ENCODE measurements at regions not wholly inside any gene's neighbourhood (a gene's known extent, or its start where the extent isn't known, plus 50 kb on each side); places are given as distances from the start of the nearest gene placed in this dataset.

DNA sequence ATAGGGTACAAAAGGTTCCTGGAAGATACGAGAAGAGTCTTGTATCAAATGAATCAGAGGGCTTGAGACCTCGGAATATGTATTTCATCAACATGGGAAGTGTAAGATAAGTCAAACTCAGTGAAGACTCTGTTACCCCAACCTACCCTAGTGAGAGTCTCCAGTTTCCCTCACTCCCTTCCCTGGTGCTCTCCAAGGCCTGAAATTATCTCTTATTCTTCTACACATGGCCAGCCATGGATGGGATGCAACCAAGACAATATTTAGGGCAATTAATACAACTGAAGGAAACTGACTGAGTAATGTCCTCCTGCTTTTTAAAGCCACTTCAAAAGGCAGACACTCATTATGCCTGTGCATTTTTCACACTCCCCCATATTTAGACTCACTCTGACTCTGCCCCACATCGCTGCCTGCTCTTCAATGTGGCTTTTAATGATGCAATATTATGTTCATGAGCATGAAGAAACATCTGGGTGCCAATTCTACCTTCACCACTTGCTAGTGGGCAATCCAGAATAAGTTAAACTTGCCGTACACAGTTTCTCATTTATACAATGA, 137.1 kb upstream of the THBS1 start:
- Mint-ChIP-seq H3K4me3 (no peak overlapping the region), H3K4me1 (peaks cover 28% of the 10 kb centered on the region), H3K27ac (no peak overlapping the region), H3K36me3 (no peaks in the 10 kb centered on the region), H3K27me3 (ENCODE audit: low read depth) (no peaks in the 10 kb centered on the region), H3K9me3 (no peaks in the 10 kb centered on the region)
- CTCF ChIA-PET, result no interaction called here
- no peak for ATAC-seq
- POLR2A ChIA-PET, result no interaction called here
- TF ChIP-seq, protein P1, sequence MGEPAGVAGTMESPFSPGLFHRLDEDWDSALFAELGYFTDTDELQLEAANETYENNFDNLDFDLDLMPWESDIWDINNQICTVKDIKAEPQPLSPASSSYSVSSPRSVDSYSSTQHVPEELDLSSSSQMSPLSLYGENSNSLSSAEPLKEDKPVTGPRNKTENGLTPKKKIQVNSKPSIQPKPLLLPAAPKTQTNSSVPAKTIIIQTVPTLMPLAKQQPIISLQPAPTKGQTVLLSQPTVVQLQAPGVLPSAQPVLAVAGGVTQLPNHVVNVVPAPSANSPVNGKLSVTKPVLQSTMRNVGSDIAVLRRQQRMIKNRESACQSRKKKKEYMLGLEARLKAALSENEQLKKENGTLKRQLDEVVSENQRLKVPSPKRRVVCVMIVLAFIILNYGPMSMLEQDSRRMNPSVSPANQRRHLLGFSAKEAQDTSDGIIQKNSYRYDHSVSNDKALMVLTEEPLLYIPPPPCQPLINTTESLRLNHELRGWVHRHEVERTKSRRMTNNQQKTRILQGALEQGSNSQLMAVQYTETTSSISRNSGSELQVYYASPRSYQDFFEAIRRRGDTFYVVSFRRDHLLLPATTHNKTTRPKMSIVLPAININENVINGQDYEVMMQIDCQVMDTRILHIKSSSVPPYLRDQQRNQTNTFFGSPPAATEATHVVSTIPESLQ (CRISPR knock-in tag; IDR thresholded peaks at IDR 0.05), result no peak
- TF ChIP-seq SMAD3 (CRISPR knock-in tag; IDR thresholded peaks at IDR 0.05; ENCODE audit: borderline replicate concordance) (no peak), ZNF263 (CRISPR knock-in tag; IDR thresholded peaks at IDR 0.05; ENCODE audit: low read depth) (no peak), HMGA2 (CRISPR knock-in tag; IDR thresholded peaks at IDR 0.05) (no peak), GRHL2 (CRISPR knock-in tag; IDR thresholded peaks at IDR 0.05; ENCODE audit: insufficient replicate concordance, severe bottlenecking) (no peak), JUN (CRISPR knock-in tag; IDR thresholded peaks at IDR 0.05) (no peak), SP1 (CRISPR knock-in tag; conservative IDR thresholded peaks at IDR 0.05) (no peak), ZNF317 (CRISPR knock-in tag; IDR thresholded peaks at IDR 0.05; ENCODE audit: borderline replicate concordance, low read depth) (no peak), ELF4 (CRISPR knock-in tag; IDR thresholded peaks at IDR 0.05; ENCODE audit: low read depth) (no peak)
- TF ChIP-seq, protein P2, sequence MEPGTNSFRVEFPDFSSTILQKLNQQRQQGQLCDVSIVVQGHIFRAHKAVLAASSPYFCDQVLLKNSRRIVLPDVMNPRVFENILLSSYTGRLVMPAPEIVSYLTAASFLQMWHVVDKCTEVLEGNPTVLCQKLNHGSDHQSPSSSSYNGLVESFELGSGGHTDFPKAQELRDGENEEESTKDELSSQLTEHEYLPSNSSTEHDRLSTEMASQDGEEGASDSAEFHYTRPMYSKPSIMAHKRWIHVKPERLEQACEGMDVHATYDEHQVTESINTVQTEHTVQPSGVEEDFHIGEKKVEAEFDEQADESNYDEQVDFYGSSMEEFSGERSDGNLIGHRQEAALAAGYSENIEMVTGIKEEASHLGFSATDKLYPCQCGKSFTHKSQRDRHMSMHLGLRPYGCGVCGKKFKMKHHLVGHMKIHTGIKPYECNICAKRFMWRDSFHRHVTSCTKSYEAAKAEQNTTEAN (CRISPR knock-in tag; IDR thresholded peaks at IDR 0.05), result no peak
- TF ChIP-seq, protein P3, sequence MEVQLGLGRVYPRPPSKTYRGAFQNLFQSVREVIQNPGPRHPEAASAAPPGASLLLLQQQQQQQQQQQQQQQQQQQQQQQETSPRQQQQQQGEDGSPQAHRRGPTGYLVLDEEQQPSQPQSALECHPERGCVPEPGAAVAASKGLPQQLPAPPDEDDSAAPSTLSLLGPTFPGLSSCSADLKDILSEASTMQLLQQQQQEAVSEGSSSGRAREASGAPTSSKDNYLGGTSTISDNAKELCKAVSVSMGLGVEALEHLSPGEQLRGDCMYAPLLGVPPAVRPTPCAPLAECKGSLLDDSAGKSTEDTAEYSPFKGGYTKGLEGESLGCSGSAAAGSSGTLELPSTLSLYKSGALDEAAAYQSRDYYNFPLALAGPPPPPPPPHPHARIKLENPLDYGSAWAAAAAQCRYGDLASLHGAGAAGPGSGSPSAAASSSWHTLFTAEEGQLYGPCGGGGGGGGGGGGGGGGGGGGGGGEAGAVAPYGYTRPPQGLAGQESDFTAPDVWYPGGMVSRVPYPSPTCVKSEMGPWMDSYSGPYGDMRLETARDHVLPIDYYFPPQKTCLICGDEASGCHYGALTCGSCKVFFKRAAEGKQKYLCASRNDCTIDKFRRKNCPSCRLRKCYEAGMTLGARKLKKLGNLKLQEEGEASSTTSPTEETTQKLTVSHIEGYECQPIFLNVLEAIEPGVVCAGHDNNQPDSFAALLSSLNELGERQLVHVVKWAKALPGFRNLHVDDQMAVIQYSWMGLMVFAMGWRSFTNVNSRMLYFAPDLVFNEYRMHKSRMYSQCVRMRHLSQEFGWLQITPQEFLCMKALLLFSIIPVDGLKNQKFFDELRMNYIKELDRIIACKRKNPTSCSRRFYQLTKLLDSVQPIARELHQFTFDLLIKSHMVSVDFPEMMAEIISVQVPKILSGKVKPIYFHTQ (CRISPR knock-in tag; IDR thresholded peaks at IDR 0.05), result no peak
- TF ChIP-seq, protein P4, sequence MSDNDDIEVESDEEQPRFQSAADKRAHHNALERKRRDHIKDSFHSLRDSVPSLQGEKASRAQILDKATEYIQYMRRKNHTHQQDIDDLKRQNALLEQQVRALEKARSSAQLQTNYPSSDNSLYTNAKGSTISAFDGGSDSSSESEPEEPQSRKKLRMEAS (CRISPR knock-in tag; IDR thresholded peaks at IDR 0.05), result no peak
- TF ChIP-seq, protein P5, sequence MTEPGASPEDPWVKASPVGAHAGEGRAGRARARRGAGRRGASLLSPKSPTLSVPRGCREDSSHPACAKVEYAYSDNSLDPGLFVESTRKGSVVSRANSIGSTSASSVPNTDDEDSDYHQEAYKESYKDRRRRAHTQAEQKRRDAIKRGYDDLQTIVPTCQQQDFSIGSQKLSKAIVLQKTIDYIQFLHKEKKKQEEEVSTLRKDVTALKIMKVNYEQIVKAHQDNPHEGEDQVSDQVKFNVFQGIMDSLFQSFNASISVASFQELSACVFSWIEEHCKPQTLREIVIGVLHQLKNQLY (CRISPR knock-in tag; IDR thresholded peaks at IDR 0.05), result no peak
- TF ChIP-seq, protein P6, sequence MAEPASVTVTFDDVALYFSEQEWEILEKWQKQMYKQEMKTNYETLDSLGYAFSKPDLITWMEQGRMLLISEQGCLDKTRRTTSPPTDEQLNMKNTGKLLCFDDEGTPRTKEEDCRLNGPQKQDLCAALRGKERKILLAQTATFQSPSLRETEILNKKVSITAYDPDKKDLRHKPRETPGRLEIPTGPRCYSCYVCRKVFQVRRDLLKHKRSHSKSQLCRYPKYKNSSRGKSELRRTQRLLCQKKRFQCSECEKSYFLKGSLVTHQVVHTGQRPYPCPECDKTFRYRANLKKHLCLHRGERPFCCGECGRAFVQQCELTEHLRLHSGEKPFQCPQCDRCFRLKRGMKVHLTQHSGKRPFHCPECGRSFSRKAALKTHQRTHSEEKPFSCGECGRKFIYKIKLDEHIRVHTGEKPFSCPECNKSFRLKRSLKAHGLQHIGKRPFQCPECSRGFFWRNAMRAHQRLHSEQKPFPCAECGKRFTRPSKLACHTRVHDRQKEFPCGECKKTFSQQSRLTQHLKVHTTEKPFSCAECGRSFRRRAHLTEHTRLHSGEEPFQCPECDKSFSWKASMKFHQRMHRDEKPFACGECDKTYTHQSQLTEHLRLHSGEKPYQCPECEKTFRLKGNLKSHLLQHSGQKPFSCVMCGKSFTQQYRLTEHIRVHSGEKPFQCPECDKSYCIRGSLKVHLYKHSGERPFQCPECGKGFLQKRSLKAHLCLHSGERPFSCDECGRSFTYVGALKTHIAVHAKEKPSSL (CRISPR knock-in tag; conservative IDR thresholded peaks at IDR 0.05), result no peak
- TF ChIP-seq, protein P7, sequence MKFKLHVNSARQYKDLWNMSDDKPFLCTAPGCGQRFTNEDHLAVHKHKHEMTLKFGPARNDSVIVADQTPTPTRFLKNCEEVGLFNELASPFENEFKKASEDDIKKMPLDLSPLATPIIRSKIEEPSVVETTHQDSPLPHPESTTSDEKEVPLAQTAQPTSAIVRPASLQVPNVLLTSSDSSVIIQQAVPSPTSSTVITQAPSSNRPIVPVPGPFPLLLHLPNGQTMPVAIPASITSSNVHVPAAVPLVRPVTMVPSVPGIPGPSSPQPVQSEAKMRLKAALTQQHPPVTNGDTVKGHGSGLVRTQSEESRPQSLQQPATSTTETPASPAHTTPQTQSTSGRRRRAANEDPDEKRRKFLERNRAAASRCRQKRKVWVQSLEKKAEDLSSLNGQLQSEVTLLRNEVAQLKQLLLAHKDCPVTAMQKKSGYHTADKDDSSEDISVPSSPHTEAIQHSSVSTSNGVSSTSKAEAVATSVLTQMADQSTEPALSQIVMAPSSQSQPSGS (CRISPR knock-in tag; IDR thresholded peaks at IDR 0.05; ENCODE audit: borderline replicate concordance, low read depth), result no peak
- TF ChIP-seq, protein P8, sequence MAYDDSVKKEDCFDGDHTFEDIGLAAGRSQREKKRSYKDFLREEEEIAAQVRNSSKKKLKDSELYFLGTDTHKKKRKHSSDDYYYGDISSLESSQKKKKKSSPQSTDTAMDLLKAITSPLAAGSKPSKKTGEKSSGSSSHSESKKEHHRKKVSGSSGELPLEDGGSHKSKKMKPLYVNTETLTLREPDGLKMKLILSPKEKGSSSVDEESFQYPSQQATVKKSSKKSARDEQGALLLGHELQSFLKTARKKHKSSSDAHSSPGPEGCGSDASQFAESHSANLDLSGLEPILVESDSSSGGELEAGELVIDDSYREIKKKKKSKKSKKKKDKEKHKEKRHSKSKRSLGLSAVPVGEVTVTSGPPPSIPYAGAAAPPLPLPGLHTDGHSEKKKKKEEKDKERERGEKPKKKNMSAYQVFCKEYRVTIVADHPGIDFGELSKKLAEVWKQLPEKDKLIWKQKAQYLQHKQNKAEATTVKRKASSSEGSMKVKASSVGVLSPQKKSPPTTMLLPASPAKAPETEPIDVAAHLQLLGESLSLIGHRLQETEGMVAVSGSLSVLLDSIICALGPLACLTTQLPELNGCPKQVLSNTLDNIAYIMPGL (CRISPR knock-in tag; IDR thresholded peaks at IDR 0.05), result no peak
- TF ChIP-seq, protein P9, sequence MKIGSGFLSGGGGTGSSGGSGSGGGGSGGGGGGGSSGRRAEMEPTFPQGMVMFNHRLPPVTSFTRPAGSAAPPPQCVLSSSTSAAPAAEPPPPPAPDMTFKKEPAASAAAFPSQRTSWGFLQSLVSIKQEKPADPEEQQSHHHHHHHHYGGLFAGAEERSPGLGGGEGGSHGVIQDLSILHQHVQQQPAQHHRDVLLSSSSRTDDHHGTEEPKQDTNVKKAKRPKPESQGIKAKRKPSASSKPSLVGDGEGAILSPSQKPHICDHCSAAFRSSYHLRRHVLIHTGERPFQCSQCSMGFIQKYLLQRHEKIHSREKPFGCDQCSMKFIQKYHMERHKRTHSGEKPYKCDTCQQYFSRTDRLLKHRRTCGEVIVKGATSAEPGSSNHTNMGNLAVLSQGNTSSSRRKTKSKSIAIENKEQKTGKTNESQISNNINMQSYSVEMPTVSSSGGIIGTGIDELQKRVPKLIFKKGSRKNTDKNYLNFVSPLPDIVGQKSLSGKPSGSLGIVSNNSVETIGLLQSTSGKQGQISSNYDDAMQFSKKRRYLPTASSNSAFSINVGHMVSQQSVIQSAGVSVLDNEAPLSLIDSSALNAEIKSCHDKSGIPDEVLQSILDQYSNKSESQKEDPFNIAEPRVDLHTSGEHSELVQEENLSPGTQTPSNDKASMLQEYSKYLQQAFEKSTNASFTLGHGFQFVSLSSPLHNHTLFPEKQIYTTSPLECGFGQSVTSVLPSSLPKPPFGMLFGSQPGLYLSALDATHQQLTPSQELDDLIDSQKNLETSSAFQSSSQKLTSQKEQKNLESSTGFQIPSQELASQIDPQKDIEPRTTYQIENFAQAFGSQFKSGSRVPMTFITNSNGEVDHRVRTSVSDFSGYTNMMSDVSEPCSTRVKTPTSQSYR (CRISPR knock-in tag; IDR thresholded peaks at IDR 0.05), result no peak
- TF ChIP-seq, protein P10, sequence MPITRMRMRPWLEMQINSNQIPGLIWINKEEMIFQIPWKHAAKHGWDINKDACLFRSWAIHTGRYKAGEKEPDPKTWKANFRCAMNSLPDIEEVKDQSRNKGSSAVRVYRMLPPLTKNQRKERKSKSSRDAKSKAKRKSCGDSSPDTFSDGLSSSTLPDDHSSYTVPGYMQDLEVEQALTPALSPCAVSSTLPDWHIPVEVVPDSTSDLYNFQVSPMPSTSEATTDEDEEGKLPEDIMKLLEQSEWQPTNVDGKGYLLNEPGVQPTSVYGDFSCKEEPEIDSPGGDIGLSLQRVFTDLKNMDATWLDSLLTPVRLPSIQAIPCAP (CRISPR knock-in tag; IDR thresholded peaks at IDR 0.05), result no peak
- DNase-seq (ENCODE audit: low spot score), result no peak
